H1 (cell line): ENCODE measurements at regions not wholly inside any gene's neighbourhood (a gene's known extent, or its start where the extent isn't known, plus 50 kb on each side); places are given as distances from the start of the nearest gene placed in this dataset.

Experiments used
- CTCF ChIA-PET: fragments of 300-600 bp; sonication (Branson Sonifier 250); formaldehyde crosslinking; loops from one replicate; lab custom pipeline; 2021; ENCODE audit not compliant: partially characterized antibody; lab: Charles Lee
- POLR2A ChIA-PET: fragments of 300-600 bp; sonication (Branson Sonifier 250); formaldehyde crosslinking; loops from one replicate; lab custom pipeline; 2021; ENCODE audit warnings: inconsistent platforms; ENCODE audit not compliant: partially characterized antibody; lab: Charles Lee
- DNase-seq, 2 experiments: peaks; one replicate each; pipeline versions ENCODE4 v3.0.0 to v3.0.0-alpha.2; 2010 to 2022; ENCODE audit warnings: low spot score in 2 of 2, low read depth in 1 of 2, mixed read lengths in 1 of 2
- FAIRE-seq: peaks from 2 replicates; lab custom pipeline; 2011; peaks lifted over from hg19 to GRCh38; lab: Jason Lieb, UNC
- H2AFZ ChIP-seq: 2 replicates; pipeline ENCODE4 v1.8.1; 2012; ENCODE audit warnings: low read length, inconsistent platforms
- H2AK5ac ChIP-seq: 2 replicates; pipeline ENCODE4 v1.6.1; 2013; ENCODE audit warnings: low read depth, low read length
- H2BK120ac ChIP-seq: replicated peaks from 2 replicates; pipeline ENCODE3; 2013; ENCODE audit warnings: low read depth, low read length, inconsistent platforms
- H2BK12ac ChIP-seq: 2 replicates; pipeline ENCODE4 v1.6.1; 2013; ENCODE audit warnings: low read depth, low read length
- H2BK15ac ChIP-seq: 2 replicates; pipeline ENCODE4 v1.6.1; 2013; ENCODE audit warnings: low read length
- H2BK20ac ChIP-seq: 2 replicates; pipeline ENCODE4 v1.6.1; 2013; ENCODE audit warnings: low read length
- H2BK5ac ChIP-seq: 2 replicates; pipeline ENCODE4 v1.6.1; 2013; ENCODE audit warnings: low read depth, low read length
- H3K14ac ChIP-seq: 2 replicates; pipeline ENCODE4 v1.6.1; 2013; ENCODE audit warnings: inconsistent platforms; ENCODE audit not compliant: insufficient read length
- H3K18ac ChIP-seq: 2 replicates; pipeline ENCODE4 v1.6.1; 2013; ENCODE audit warnings: low read length; ENCODE audit errors: extremely low read depth
- H3K23ac ChIP-seq: 2 replicates; pipeline ENCODE4 v1.6.1; 2013; ENCODE audit warnings: inconsistent platforms; ENCODE audit not compliant: insufficient read length
- H3K23me2 ChIP-seq: 2 replicates; pipeline ENCODE4 v1.6.1; 2013; ENCODE audit warnings: low read depth, low read length
- H3K27ac ChIP-seq: 2 replicates; pipeline ENCODE4 v1.6.1; 2011; ENCODE audit warnings: low read depth, low read length, inconsistent platforms
- H3K27me3 ChIP-seq, 4 experiments: replicated peaks in 1 of 4; 1 replicate in 1 of 4; 2 replicates in 3 of 4; pipeline versions ENCODE4 v1.6.1 to v1.8.1; 2011 to 2013; ENCODE audit warnings: low read length in 3 of 4, mild to moderate bottlenecking in 3 of 4, inconsistent platforms in 2 of 4, mixed read lengths in 2 of 4, moderate library complexity in 1 of 4; ENCODE audit not compliant: control insufficient read depth in 3 of 4, insufficient read depth in 3 of 4; ENCODE audit errors: extremely low read depth in 1 of 4
- H3K36me3 ChIP-seq, 4 experiments: 2 replicates each; pipeline versions ENCODE4 v1.6.1 to v1.8.1; 2011 to 2013; ENCODE audit warnings: mild to moderate bottlenecking in 4 of 4, low read length in 3 of 4, moderate library complexity in 2 of 4, control low read depth in 1 of 4, inconsistent platforms in 1 of 4; ENCODE audit not compliant: insufficient read depth in 4 of 4, control insufficient read depth in 2 of 4
- H3K4ac ChIP-seq: replicated peaks from 2 replicates; pipeline ENCODE3; 2013; ENCODE audit warnings: low read length, low read depth, mixed read lengths, inconsistent platforms; ENCODE audit not compliant: insufficient read length
- H3K4me1 ChIP-seq, 4 experiments: replicated peaks in 1 of 4; 1 replicate in 1 of 4; 2 replicates in 3 of 4; pipeline versions ENCODE4 v1.6.1 to v1.8.1; 2011 to 2013; ENCODE audit warnings: low read length in 3 of 4, inconsistent platforms in 2 of 4, mixed read lengths in 1 of 4; ENCODE audit not compliant: insufficient read depth in 4 of 4, control insufficient read depth in 3 of 4
- H3K4me2 ChIP-seq, 2 experiments: 2 replicates each; pipeline versions ENCODE4 v1.6.1 to v1.8.1; 2011 to 2013; ENCODE audit warnings: low read depth in 2 of 2, low read length in 2 of 2, control low read depth in 1 of 2, inconsistent platforms in 1 of 2, mild to moderate bottlenecking in 1 of 2; ENCODE audit not compliant: insufficient read depth in 1 of 2
- H3K4me3 ChIP-seq, 4 experiments: fragments of 200-600, 300-600 bp in 1 of 4; sonication (generic), shearing (Covaris generic), sonication (Bioruptor Twin) in 1 of 4; 2 replicates each; pipeline versions ENCODE4 v1.5.1 to v1.8.1; 2011 to 2016; ENCODE audit warnings: low read length in 4 of 4, low read depth in 3 of 4, control low read depth in 2 of 4, inconsistent platforms in 2 of 4, mild to moderate bottlenecking in 2 of 4, mixed read lengths in 1 of 4, moderate library complexity in 1 of 4; ENCODE audit not compliant: insufficient read depth in 2 of 4; ENCODE audit errors: extremely low read depth in 1 of 4
- H3K56ac ChIP-seq: replicated peaks from 2 replicates; pipeline ENCODE3; 2013; ENCODE audit warnings: low read depth, mild to moderate bottlenecking, mixed read lengths, low read length, inconsistent platforms; ENCODE audit not compliant: insufficient read length
- H3K79me1 ChIP-seq: 2 replicates; pipeline ENCODE4 v1.6.1; 2013; ENCODE audit warnings: low read depth, low read length, control low read depth
- H3K79me2 ChIP-seq, 2 experiments: 2 replicates each; pipeline versions ENCODE4 v1.6.1 to v1.8.1; 2012 to 2013; ENCODE audit warnings: low read length in 2 of 2, mild to moderate bottlenecking in 2 of 2, inconsistent platforms in 1 of 2; ENCODE audit not compliant: insufficient read depth in 2 of 2, control insufficient read depth in 1 of 2
- H3K9ac ChIP-seq, 4 experiments: replicated peaks in 1 of 4; 1 replicate in 1 of 4; 2 replicates in 3 of 4; pipeline versions ENCODE4 v1.6.1 to v1.8.1; 2011 to 2013; ENCODE audit warnings: low read depth in 3 of 4, low read length in 3 of 4, control low read depth in 2 of 4, mild to moderate bottlenecking in 2 of 4, moderate library complexity in 2 of 4, inconsistent platforms in 1 of 4; ENCODE audit errors: extremely low read depth in 1 of 4
- H3K9me3 ChIP-seq, 2 experiments: 2 replicates each; pipeline versions ENCODE4 v1.6.1 to v1.8.1; 2012 to 2013; ENCODE audit warnings: mild to moderate bottlenecking in 2 of 2, moderate library complexity in 2 of 2, control low read depth in 1 of 2, inconsistent platforms in 1 of 2, low read depth in 1 of 2, low read length in 1 of 2, mixed read lengths in 1 of 2; ENCODE audit not compliant: insufficient read depth in 2 of 2
- H4K20me1 ChIP-seq, 2 experiments: replicated peaks in 1 of 2; 2 replicates each; pipeline versions ENCODE3 to v1.8.1; 2011 to 2013; ENCODE audit warnings: inconsistent platforms in 2 of 2, low read length in 2 of 2, mild to moderate bottlenecking in 1 of 2; ENCODE audit not compliant: insufficient read depth in 2 of 2, control insufficient read depth in 1 of 2
- H4K5ac ChIP-seq: 2 replicates; pipeline ENCODE4 v1.6.1; 2013; ENCODE audit warnings: low read length, low read depth, mixed read lengths, inconsistent platforms; ENCODE audit not compliant: insufficient read length
- H4K8ac ChIP-seq: 2 replicates; pipeline ENCODE4 v1.8.0; 2013; ENCODE audit warnings: mild to moderate bottlenecking, moderate library complexity, low read length, inconsistent platforms; ENCODE audit not compliant: insufficient read depth; ENCODE audit errors: extremely low read depth
- H4K91ac ChIP-seq: replicated peaks from 2 replicates; pipeline ENCODE3; 2013; ENCODE audit warnings: low read length, mixed read lengths, inconsistent platforms; ENCODE audit not compliant: insufficient read length
- SIN3A ChIP-seq, 2 experiments: IDR thresholded peaks in 1 of 2; conservative IDR thresholded peaks in 1 of 2; 2 replicates each; pipeline ENCODE4 v1.6.1; 2011 to 2012; ENCODE audit warnings: low read length in 2 of 2, improper control_type of control experiment in 1 of 2, low read depth in 1 of 2, mild to moderate bottlenecking in 1 of 2
- TBP ChIP-seq: IDR thresholded peaks from 2 replicates; pipeline ENCODE4 v1.6.1; 2011; ENCODE audit warnings: low read depth, low read length, improper control_type of control experiment
- WGBS, 2 experiments: shearing (Covaris generic) in 1 of 2; methylation state at CpG; one replicate each; pipeline versions ENCODE4 v1.1.6 to v1.1.7; 2013 to 2015; ENCODE audit warnings: low lambda C conversion rate in 2 of 2, mixed read lengths in 2 of 2, inconsistent platforms in 1 of 2, low coverage in 1 of 2, missing lambda C conversion rate in 1 of 2; ENCODE audit not compliant: insufficient replicate concordance in 2 of 2, insufficient coverage in 1 of 2, insufficient read length in 1 of 2; ENCODE audit errors: extremely low coverage in 1 of 2, missing lambda C conversion rate in 1 of 2; 5-methylcytosine and 5-hydroxymethylcytosine counted together

- Histone ChIP-seq H2BK15ac (no peak overlapping the region), H3K4me3 (no peak overlapping the region), H4K5ac (no peak overlapping the region), H3K23ac (no peak overlapping the region), H3K56ac (no peak overlapping the region), H2BK120ac (no peak overlapping the region), H3K79me1 (no peaks in the 10 kb centered on the region), H2AK5ac (no peak overlapping the region), H3K9me3 (no peaks in the 10 kb centered on the region), H3K18ac (no peak overlapping the region), H3K79me2 (no peaks in the 10 kb centered on the region), H4K8ac (no peak overlapping the region), H4K91ac (no peak overlapping the region), H2AFZ (no peak overlapping the region), H2BK20ac (no peak overlapping the region), H3K27me3 (no peaks in the 10 kb centered on the region; a peak in 2 of 7 replicates), H4K20me1 (no peaks in the 10 kb centered on the region), H2BK5ac (no peak overlapping the region), H3K4me1 (peaks cover 0 to 18% (median 8%) of the 10 kb centered on the region in 4 experiments; a peak in 5 of 7 replicates), H3K27ac (no peak overlapping the region), H3K23me2 (no peaks in the 10 kb centered on the region), H2BK12ac (no peak overlapping the region), H3K9ac (no peak overlapping the region), H3K4ac (no peak overlapping the region), H3K36me3 (no peaks in the 10 kb centered on the region), H3K14ac (no peak overlapping the region), H3K4me2 (no peak overlapping the region)
- no peak for DNase-seq
- no peak for FAIRE-seq
- ChIA-PET POLR2A (no interaction called here), CTCF (interaction anchor here (0.8 to 1.7 kb wide), 3 partner anchors 11 to 52 kb away, joined by 3 to 4 read pairs (median 4); no protein-coding TSS in a partner anchor)
- 84% methylated on average over 4 of the region's 4 CpGs; no CpG with 5 or more reads in 1 of the 2 experiments for WGBS, 2 experiments
- TF ChIP-seq SIN3A (conservative IDR thresholded peaks at IDR 0.05 in 1 of 2, IDR thresholded peaks at IDR 0.05 in 1 of 2; ENCODE audit: low read depth in 1 of 2, low read length in 2 of 2) (no peak), TBP (no peak)
These were observed 169.9 kb downstream of the PTCSC3 start for GRCh38 chr14:36006623-36007022.
